ENCODE measurements at regions not wholly inside any gene's neighbourhood (a gene's known extent, or its start where the extent isn't known, plus 50 kb on each side); places are given as distances from the start of the nearest gene placed in this dataset.

GRCh38 chr20:57842720-57843119 lies 132.9 kb upstream of the PMEPA1 start:
- DNase-seq (ENCODE audit: low spot score), result no peak
- no TSS peak for BruUV-seq (replicated peaks)
- Histone ChIP-seq H3K27ac (ENCODE audit: low read depth, low read length, poor library complexity, severe bottlenecking) (no peak overlapping the region), H3K36me3 (ENCODE audit: insufficient read depth, low read length, poor library complexity, severe bottlenecking) (no peaks in the 10 kb centered on the region), H3K27me3 (replicated peaks; ENCODE audit: insufficient read depth, low read depth, low read length, poor library complexity) (no peaks in the 10 kb centered on the region), H3K4me1 (ENCODE audit: insufficient read depth, low read length, poor library complexity, severe bottlenecking) (no peaks in the 10 kb centered on the region), H3K9me3 (ENCODE audit: low read depth, low read length, poor library complexity, severe bottlenecking) (no peaks in the 10 kb centered on the region), H3K4me3 (ENCODE audit: low read depth, low read length, poor library complexity, severe bottlenecking) (no peak overlapping the region)
- POLR2A ChIA-PET (ENCODE audit: low non-redundant PET), result no interaction called here
- TF ChIP-seq EZH2 (IDR thresholded peaks at IDR 0.05; ENCODE audit: borderline replicate concordance, low read depth, low read length, poor library complexity, severe bottlenecking) (no peak), CTCF (conservative IDR thresholded peaks at IDR 0.05; ENCODE audit: low read depth, low read length) (no peak)
- intact Hi-C loops (cut with micrococcal nuclease; ENCODE audit: unreplicated experiment), result no loop called here
- CTCF ChIA-PET, result no interaction called here

DNA sequence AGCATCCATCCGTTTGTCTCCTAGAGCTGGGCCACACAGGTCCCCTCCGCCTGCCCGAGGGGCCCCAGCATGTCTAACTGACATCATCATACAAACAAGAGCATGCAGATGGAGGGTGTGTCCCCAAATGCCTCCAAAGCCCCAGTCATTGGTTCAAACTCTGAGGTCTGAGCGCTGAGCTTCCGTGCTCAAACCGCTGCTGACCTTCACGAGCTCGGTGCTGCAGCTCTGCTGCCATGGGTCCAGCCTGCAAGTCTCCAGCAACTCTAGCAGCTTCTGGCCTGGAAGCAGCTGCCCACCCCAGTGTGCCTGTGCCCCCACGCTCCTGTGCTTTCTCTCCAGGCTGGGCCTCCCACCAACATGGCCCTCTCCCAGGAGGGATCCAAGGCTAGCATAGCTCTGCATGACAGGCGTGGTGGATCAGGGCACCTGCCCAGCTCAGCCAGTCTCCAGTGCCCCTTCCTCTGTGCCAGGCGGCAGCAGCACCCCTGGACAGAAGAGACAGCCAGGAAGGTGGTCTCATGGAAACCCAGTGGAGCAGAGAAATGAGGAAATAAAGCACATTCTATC lies 131.6 kb upstream of the PMEPA1 start:
- intact Hi-C loops (cut with micrococcal nuclease; ENCODE audit: unreplicated experiment), result no loop called here
- Histone ChIP-seq H3K9me3 (ENCODE audit: low read depth, low read length, poor library complexity, severe bottlenecking) (no peaks in the 10 kb centered on the region), H3K27ac (ENCODE audit: low read depth, low read length, poor library complexity, severe bottlenecking) (no peak overlapping the region), H3K36me3 (ENCODE audit: insufficient read depth, low read length, poor library complexity, severe bottlenecking) (no peaks in the 10 kb centered on the region), H3K4me3 (ENCODE audit: low read depth, low read length, poor library complexity, severe bottlenecking) (no peak overlapping the region), H3K27me3 (replicated peaks; ENCODE audit: insufficient read depth, low read depth, low read length, poor library complexity) (no peaks in the 10 kb centered on the region), H3K4me1 (ENCODE audit: insufficient read depth, low read length, poor library complexity, severe bottlenecking) (no peaks in the 10 kb centered on the region)
- no peak for DNase-seq (ENCODE audit: low spot score)
- BruUV-seq (replicated peaks), result no TSS peak
- ChIA-PET POLR2A (ENCODE audit: low non-redundant PET) (no interaction called here), CTCF (no interaction called here)
- no peak for TF ChIP-seq EZH2 (IDR thresholded peaks at IDR 0.05; ENCODE audit: borderline replicate concordance, low read depth, low read length, poor library complexity, severe bottlenecking)
- no peak for TF ChIP-seq CTCF (conservative IDR thresholded peaks at IDR 0.05; ENCODE audit: low read depth, low read length)

- ChIA-PET CTCF (no interaction called here), POLR2A (ENCODE audit: low non-redundant PET) (no interaction called here)
- Histone ChIP-seq H3K27ac (ENCODE audit: low read depth, low read length, poor library complexity, severe bottlenecking) (no peak overlapping the region), H3K36me3 (ENCODE audit: insufficient read depth, low read length, poor library complexity, severe bottlenecking) (no peaks in the 10 kb centered on the region), H3K4me3 (ENCODE audit: low read depth, low read length, poor library complexity, severe bottlenecking) (no peak overlapping the region), H3K27me3 (replicated peaks; ENCODE audit: insufficient read depth, low read depth, low read length, poor library complexity) (no peaks in the 10 kb centered on the region), H3K9me3 (ENCODE audit: low read depth, low read length, poor library complexity, severe bottlenecking) (no peaks in the 10 kb centered on the region), H3K4me1 (ENCODE audit: insufficient read depth, low read length, poor library complexity, severe bottlenecking) (no peaks in the 10 kb centered on the region)
- BruUV-seq (replicated peaks), result no TSS peak
- no peak for DNase-seq (ENCODE audit: low spot score)
- no peak for TF ChIP-seq CTCF (conservative IDR thresholded peaks at IDR 0.05; ENCODE audit: low read depth, low read length)
- TF ChIP-seq EZH2 (IDR thresholded peaks at IDR 0.05; ENCODE audit: borderline replicate concordance, low read depth, low read length, poor library complexity, severe bottlenecking), result no peak
- intact Hi-C loops (cut with micrococcal nuclease; ENCODE audit: unreplicated experiment), result no loop called here
These were observed 130.9 kb upstream of the PMEPA1 start for GRCh38 chr20:57840504-57841296.
